ENCODE measurements at regions not wholly inside any gene's neighbourhood (a gene's known extent, or its start where the extent isn't known, plus 50 kb on each side); places are given as distances from the start of the nearest gene placed in this dataset.
"Not testable (repeated sequence)": the region's sequence is repeated elsewhere in the genome, so short reads cannot be mapped to it uniquely, and the experiment has no call there.

- DNase-seq, result no peak
- Mint-ChIP-seq H3K27ac (no peak overlapping the region), H3K4me3 (no peak overlapping the region), H3K36me3 (ENCODE audit: low read depth) (no peaks in the 10 kb centered on the region), H3K27me3 (ENCODE audit: insufficient read depth) (peaks cover 2% of the 10 kb centered on the region; the same call in 1 of the 2 replicates), H3K4me1 (ENCODE audit: low read depth) (no peaks in the 10 kb centered on the region), H3K9me3 (no peaks in the 10 kb centered on the region)
- TF ChIP-seq, protein P1, sequence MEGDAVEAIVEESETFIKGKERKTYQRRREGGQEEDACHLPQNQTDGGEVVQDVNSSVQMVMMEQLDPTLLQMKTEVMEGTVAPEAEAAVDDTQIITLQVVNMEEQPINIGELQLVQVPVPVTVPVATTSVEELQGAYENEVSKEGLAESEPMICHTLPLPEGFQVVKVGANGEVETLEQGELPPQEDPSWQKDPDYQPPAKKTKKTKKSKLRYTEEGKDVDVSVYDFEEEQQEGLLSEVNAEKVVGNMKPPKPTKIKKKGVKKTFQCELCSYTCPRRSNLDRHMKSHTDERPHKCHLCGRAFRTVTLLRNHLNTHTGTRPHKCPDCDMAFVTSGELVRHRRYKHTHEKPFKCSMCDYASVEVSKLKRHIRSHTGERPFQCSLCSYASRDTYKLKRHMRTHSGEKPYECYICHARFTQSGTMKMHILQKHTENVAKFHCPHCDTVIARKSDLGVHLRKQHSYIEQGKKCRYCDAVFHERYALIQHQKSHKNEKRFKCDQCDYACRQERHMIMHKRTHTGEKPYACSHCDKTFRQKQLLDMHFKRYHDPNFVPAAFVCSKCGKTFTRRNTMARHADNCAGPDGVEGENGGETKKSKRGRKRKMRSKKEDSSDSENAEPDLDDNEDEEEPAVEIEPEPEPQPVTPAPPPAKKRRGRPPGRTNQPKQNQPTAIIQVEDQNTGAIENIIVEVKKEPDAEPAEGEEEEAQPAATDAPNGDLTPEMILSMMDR (IDR thresholded peaks at IDR 0.05), result no peak
Measured at GRCh38 chrX:104469771-104470170, 96.2 kb upstream of the IL1RAPL2 start.

GRCh38 chrX:104459796-104460195, 106.2 kb upstream of the IL1RAPL2 start:
- Mint-ChIP-seq H3K4me3 (no peak overlapping the region), H3K9me3 (no peaks in the 10 kb centered on the region)
- no peak for DNase-seq

DNA sequence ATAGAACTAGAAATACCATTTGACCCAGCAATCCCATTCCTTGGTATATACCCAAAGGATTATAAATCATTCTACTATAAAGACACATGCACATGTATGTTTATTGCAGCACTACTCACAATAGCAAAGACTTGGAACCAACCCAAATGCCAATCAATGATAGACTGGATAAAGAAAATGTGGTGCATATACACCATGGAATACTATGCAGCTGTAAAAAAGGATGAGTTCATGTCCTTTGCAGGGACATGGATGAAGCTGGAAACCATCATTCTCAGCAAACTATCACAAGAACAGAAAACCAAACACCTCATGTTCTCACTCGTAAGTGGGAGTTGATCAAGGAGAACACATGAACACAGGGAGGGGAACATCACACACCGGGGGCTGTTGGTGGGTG, 108.9 kb upstream of the IL1RAPL2 start:
- not testable (repeated sequence) for H3K27me3 Mint-ChIP-seq (ENCODE audit: insufficient read depth); H3K4me1 Mint-ChIP-seq (ENCODE audit: low read depth); H3K4me3 Mint-ChIP-seq; H3K36me3 Mint-ChIP-seq (ENCODE audit: low read depth); DNase-seq; H3K27ac Mint-ChIP-seq; H3K9me3 Mint-ChIP-seq

More at GRCh38 chrX:104459796-104460195, 106.2 kb upstream of the IL1RAPL2 start:
- Mint-ChIP-seq H3K36me3 (ENCODE audit: low read depth) (no peaks in the 10 kb centered on the region), H3K27ac (no peak overlapping the region), H3K4me1 (ENCODE audit: low read depth) (no peaks in the 10 kb centered on the region), H3K27me3 (ENCODE audit: insufficient read depth) (no peaks in the 10 kb centered on the region; the same call in 1 of the 2 replicates)
- TF ChIP-seq, protein P1 (IDR thresholded peaks at IDR 0.05), result no peak

DNA sequence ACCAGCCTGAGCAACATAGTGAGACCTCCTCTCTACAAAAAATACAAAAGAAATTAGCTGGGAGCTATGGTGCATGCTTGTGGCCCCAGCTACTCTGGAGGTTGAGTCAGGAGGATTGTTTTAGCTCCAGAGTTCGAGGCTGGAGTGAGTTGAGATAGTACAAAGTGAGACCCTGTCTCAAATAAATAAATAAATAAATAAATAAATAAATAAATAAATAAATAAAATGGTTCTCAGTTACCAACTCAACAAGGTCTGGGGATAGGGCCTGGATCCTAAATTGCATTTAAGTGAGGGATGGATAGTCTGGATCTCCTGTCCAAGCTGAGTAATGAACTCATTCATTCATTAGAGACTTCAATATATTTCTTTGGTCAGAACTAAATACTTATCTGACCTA, 115.7 kb upstream of the IL1RAPL2 start:
- H3K9me3 Mint-ChIP-seq, result no peaks in the 10 kb centered on the region
- no peak overlapping the region for H3K4me3 Mint-ChIP-seq

DNA sequence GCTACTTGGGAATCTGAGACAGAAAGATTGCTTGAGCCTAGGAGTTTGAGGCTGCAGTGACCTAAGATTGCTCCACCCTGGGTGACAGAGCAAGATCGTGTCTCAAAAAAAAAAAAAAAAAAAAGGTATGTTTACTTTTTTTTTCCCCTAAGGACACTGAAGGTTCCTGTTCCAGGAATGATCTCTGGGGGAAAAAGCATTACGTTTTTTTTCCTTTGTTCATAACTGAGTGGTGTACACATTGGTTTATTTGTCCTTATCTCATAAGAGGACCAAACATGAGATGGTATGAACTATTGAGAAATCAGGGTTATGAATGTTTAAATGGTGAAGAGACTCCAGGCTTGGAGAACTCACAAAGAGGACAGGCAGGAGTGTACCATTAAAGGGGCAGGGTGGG, 120.4 kb upstream of the IL1RAPL2 start:
- H3K9me3 Mint-ChIP-seq, result no peaks in the 10 kb centered on the region
- no peaks in the 10 kb centered on the region; the same call in 1 of the 2 replicates for H3K27me3 Mint-ChIP-seq (ENCODE audit: insufficient read depth)
- TF ChIP-seq, protein P1 (IDR thresholded peaks at IDR 0.05), result no peak
- H3K36me3 Mint-ChIP-seq (ENCODE audit: low read depth), result no peaks in the 10 kb centered on the region
- H3K4me3 Mint-ChIP-seq, result no peak overlapping the region
- no peak for DNase-seq
- no peak overlapping the region for H3K27ac Mint-ChIP-seq
- H3K4me1 Mint-ChIP-seq (ENCODE audit: low read depth), result no peaks in the 10 kb centered on the region

More for the DNA sequence above, 115.7 kb upstream of the IL1RAPL2 start:
- Mint-ChIP-seq H3K36me3 (ENCODE audit: low read depth) (no peaks in the 10 kb centered on the region), H3K27me3 (ENCODE audit: insufficient read depth) (no peaks in the 10 kb centered on the region; the same call in 1 of the 2 replicates), H3K27ac (no peak overlapping the region), H3K4me1 (ENCODE audit: low read depth) (no peaks in the 10 kb centered on the region)
- no peak for DNase-seq
- TF ChIP-seq, protein P1 (IDR thresholded peaks at IDR 0.05), result no peak

GRCh38 chrX:104435249-104435648, 130.8 kb upstream of the IL1RAPL2 start:
- no peak for DNase-seq
- Mint-ChIP-seq H3K27ac (no peak overlapping the region), H3K4me1 (ENCODE audit: low read depth) (no peaks in the 10 kb centered on the region), H3K4me3 (no peak overlapping the region), H3K9me3 (no peaks in the 10 kb centered on the region), H3K36me3 (ENCODE audit: low read depth) (no peaks in the 10 kb centered on the region), H3K27me3 (ENCODE audit: insufficient read depth) (peaks cover 6% of the 10 kb centered on the region; the same call in 1 of the 2 replicates)
- TF ChIP-seq, protein P1 (IDR thresholded peaks at IDR 0.05), result no peak

Data from HFFc6 (cell line).